HEK293T (cell line): ENCODE measurements at regions not wholly inside any gene's neighbourhood (a gene's known extent, or its start where the extent isn't known, plus 50 kb on each side); places are given as distances from the start of the nearest gene placed in this dataset.

ENCODE experiments used
- ARNT ChIP-seq: fragments of 450-650 bp; IDR thresholded peaks from 2 replicates; pipeline ENCODE4 v1.6.1; 2017; ENCODE audit warnings: mild to moderate bottlenecking
- BHLHE40 ChIP-seq: fragments of 450-650 bp; IDR thresholded peaks from 2 replicates; pipeline ENCODE4 v1.6.1; 2016; ENCODE audit warnings: mild to moderate bottlenecking, moderate library complexity, borderline replicate concordance
- CTBP1 ChIP-seq: fragments of 450-650 bp; IDR thresholded peaks from 2 replicates; pipeline ENCODE4 v1.6.1; 2016; ENCODE audit warnings: borderline replicate concordance
- ELF4 ChIP-seq: fragments of 450-650 bp; IDR thresholded peaks from 2 replicates; pipeline ENCODE4 v1.6.1; 2017; ENCODE audit warnings: antibody characterized with exemption
- FOXA1 ChIP-seq: fragments of 450-650 bp; IDR thresholded peaks from 2 replicates; pipeline ENCODE4 v1.6.1; 2016; ENCODE audit warnings: mild to moderate bottlenecking
- FOXK2 ChIP-seq: fragments of 450-650 bp; IDR thresholded peaks from 2 replicates; pipeline ENCODE4 v1.6.1; 2016; ENCODE audit warnings: mild to moderate bottlenecking
- HDGF ChIP-seq: fragments of 450-650 bp; IDR thresholded peaks from 2 replicates; pipeline ENCODE4 v1.6.1; 2017; ENCODE audit warnings: antibody characterized with exemption, borderline replicate concordance
- LEF1 ChIP-seq: fragments of 450-650 bp; IDR thresholded peaks from 2 replicates; pipeline ENCODE4 v1.6.1; 2017; ENCODE audit warnings: mild to moderate bottlenecking, borderline replicate concordance
- NFRKB ChIP-seq: fragments of 450-650 bp; IDR thresholded peaks from 2 replicates; pipeline ENCODE4 v1.6.1; 2016; ENCODE audit warnings: mild to moderate bottlenecking, moderate library complexity
- SP1 ChIP-seq: fragments of 450-650 bp; IDR thresholded peaks from 2 replicates; pipeline ENCODE4 v1.6.1; 2017
- SUZ12 ChIP-seq: fragments of 450-650 bp; IDR thresholded peaks from 2 replicates; pipeline ENCODE4 v1.6.1; 2016; ENCODE audit warnings: mild to moderate bottlenecking

DNA sequence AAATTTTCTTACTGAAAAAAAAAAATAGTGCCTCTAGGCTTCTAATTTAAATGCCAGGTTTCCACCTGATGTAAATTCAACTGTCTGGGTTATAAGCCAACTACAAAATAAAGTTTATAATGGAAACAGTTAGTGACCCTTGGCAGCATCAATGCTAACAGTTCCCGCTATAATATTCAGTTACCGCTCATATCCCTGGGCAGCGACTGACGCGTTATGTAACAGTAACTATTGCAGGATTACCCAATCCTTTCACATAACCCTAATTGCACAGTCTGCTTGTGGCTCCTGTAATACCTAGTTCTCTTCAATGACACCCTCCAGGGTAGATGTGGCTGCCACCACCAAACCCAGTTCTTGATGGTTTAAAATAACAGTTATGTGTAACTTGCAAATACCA lies 208.6 kb downstream of the MOXD1 start:
- TF ChIP-seq HDGF (no peak), SUZ12 (no peak), ARNT (no peak), SP1 (no peak), FOXK2 (no peak), CTBP1 (no peak), ELF4 (no peak), NFRKB (no peak), BHLHE40 (no peak), FOXA1 (no peak), LEF1 (no peak)
